Nephron progenitor cell (in vitro differentiated cells): ENCODE measurements at regions not wholly inside any gene's neighbourhood (a gene's known extent, or its start where the extent isn't known, plus 50 kb on each side); places are given as distances from the start of the nearest gene placed in this dataset.

Source experiments
- DNase-seq: peaks from one replicate; pipeline ENCODE4 v3.0.0; 2021
- H3K27ac Mint-ChIP-seq: 2 replicates; pipeline ENCODE4 v1.8.0; 2021; ENCODE audit warnings: mild to moderate bottlenecking, moderate library complexity, mixed read lengths
- H3K27me3 Mint-ChIP-seq: 2 replicates; pipeline ENCODE4 v1.8.0; 2021; ENCODE audit warnings: mild to moderate bottlenecking, low read depth, mixed read lengths; ENCODE audit not compliant: poor library complexity
- H3K36me3 Mint-ChIP-seq: 2 replicates; pipeline ENCODE4 v1.8.0; 2021; ENCODE audit warnings: low read depth, mixed read lengths
- H3K4me1 Mint-ChIP-seq: 2 replicates; pipeline ENCODE4 v1.8.0; 2021; ENCODE audit warnings: mixed read lengths
- H3K4me3 Mint-ChIP-seq: 2 replicates; pipeline ENCODE4 v1.8.0; 2021; ENCODE audit warnings: mild to moderate bottlenecking, moderate library complexity, mixed read lengths
- H3K9me3 Mint-ChIP-seq: 2 replicates; pipeline ENCODE4 v1.8.0; 2021; ENCODE audit warnings: mild to moderate bottlenecking, moderate library complexity, mixed read lengths
- CTCF ChIP-seq: fragments of 200-600 bp; sonication (generic); IDR thresholded peaks from 2 replicates; pipeline ENCODE4 v1.5.0; 2021; ENCODE audit warnings: antibody characterized with exemption

DNA sequence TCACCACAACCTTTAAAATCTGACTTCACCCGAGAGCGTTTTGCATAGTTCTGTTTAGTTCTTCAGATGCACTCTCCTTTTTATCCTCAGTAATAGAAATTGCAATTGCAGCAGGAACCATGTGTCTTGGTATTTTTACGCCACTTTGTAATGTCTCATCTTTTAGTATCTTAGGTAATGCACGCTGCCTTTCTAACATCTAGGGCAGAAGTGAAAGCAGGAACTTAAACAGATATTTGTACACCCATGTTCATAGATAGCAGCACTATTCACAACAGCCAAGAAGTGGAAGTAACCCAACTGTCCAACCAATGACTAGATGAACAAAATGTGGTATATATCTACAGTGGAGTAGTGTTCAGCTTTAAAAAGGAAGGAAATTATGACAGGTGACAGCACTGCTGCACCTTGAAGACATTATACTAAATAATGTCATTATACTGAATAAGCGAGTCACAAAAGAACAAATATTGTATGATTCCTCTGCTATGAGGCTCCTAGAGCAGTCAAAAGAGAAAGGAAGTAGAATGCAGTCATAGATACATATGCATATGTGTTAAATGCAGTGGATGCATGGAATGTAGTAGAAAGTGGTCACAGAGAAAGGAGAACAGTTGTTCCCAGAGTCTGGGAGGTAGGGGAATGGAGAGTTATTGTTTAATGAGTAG, 105.9 kb upstream of the GJB6 start:
- no peak for DNase-seq
- H3K9me3 Mint-ChIP-seq: peaks cover 4% of the 10 kb centered on the region
- no peaks in the 10 kb centered on the region for H3K36me3 Mint-ChIP-seq
- H3K27ac Mint-ChIP-seq: no peak overlapping the region
- H3K4me1 Mint-ChIP-seq: no peaks in the 10 kb centered on the region
- no peak for TF ChIP-seq CTCF
- H3K4me3 Mint-ChIP-seq: no peak overlapping the region
- peaks cover 8% of the 10 kb centered on the region for H3K27me3 Mint-ChIP-seq

GRCh38 chr13:20336761-20337160, 104.6 kb upstream of the GJB6 start:
- Mint-ChIP-seq H3K9me3 (peaks cover 4% of the 10 kb centered on the region), H3K4me1 (peaks cover 5% of the 10 kb centered on the region), H3K4me3 (no peak overlapping the region), H3K27ac (no peak overlapping the region), H3K27me3 (peaks cover 5% of the 10 kb centered on the region), H3K36me3 (no peaks in the 10 kb centered on the region)
- DNase-seq: no peak
- no peak for TF ChIP-seq CTCF

DNA sequence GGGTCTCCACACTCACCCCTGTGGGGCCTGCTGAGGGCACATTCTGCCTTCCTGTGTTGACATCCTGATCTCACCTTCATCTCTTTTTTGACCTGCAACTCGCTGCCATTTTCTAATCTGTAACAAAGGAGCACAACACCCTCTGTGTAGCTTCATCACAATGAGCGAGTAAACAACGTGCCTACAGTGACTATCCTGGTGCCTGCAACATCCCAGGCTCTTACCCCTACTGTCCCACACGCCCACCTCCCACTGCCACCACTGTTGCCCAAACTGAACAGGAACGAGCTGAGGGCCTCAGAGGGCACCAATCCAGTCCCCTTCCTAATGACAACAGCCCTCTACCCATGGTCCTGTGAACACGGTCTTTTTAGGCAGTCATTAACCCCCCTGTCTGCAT, 102.2 kb upstream of the GJB6 start:
- Mint-ChIP-seq H3K27ac (no peak overlapping the region), H3K36me3 (no peaks in the 10 kb centered on the region), H3K27me3 (peaks cover 14% of the 10 kb centered on the region), H3K9me3 (peaks cover 4% of the 10 kb centered on the region), H3K4me3 (no peak overlapping the region), H3K4me1 (peaks cover 5% of the 10 kb centered on the region)
- no peak for TF ChIP-seq CTCF
- no peak for DNase-seq

- DNase-seq: no peak
- Mint-ChIP-seq H3K4me1 (peaks cover 5% of the 10 kb centered on the region), H3K9me3 (peaks cover 14% of the 10 kb centered on the region), H3K27ac (no peak overlapping the region), H3K27me3 (peaks cover 22% of the 10 kb centered on the region), H3K4me3 (no peak overlapping the region), H3K36me3 (no peaks in the 10 kb centered on the region)
- no peak for TF ChIP-seq CTCF
Measured at GRCh38 chr13:20332361-20333096, 100.4 kb upstream of the GJB6 start.

DNA sequence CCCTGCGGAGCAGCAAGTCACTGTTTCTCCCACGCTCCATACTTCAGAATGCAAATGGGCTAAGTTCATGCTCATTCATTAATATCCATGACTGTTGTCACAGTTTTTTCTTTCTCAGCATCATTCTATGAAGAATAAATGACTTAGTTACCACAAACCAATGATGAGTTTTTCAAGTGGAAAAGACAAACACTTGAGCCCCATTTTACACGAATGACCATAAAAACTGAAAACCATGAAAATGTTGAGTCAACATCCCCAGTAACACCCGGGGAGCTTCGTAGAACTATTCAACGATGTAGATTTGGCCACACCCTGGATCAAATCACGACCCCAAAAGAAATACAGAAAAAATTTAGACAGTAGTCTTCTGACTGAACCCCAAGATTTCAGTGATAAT, 99.8 kb upstream of the GJB6 start:
- no peak overlapping the region for H3K27ac Mint-ChIP-seq
- H3K4me3 Mint-ChIP-seq: no peak overlapping the region
- no peak for TF ChIP-seq CTCF
- peaks cover 5% of the 10 kb centered on the region for H3K4me1 Mint-ChIP-seq
- peaks cover 22% of the 10 kb centered on the region for H3K27me3 Mint-ChIP-seq
- peaks cover 20% of the 10 kb centered on the region for H3K9me3 Mint-ChIP-seq
- H3K36me3 Mint-ChIP-seq: no peaks in the 10 kb centered on the region
- no peak for DNase-seq

DNA sequence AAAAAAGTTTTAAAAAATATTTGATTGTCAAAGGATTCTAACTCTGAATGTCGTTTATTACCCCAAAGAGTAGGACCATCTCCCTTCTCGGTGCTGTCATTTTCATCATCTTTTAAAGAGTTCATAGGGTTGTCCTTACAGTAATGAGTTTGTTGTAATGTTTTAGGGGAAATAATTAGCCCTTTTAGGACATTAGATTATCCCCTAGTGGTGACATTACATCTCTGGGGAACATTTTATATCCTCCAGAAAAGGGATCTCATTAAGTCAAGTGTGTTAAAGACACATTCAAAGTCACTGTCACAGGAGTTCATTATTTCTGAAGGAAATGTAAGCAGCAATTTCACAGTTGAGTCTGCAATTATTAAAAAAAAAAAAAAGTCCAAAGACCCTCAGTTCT, 99.3 kb upstream of the GJB6 start:
- TF ChIP-seq CTCF: no peak
- Mint-ChIP-seq H3K9me3 (peaks cover 25% of the 10 kb centered on the region), H3K4me3 (no peak overlapping the region), H3K27ac (no peak overlapping the region), H3K4me1 (peaks cover 5% of the 10 kb centered on the region), H3K36me3 (no peaks in the 10 kb centered on the region), H3K27me3 (peaks cover 25% of the 10 kb centered on the region)
- DNase-seq: no peak
